ENCODE measurements at regions not wholly inside any gene's neighbourhood (a gene's known extent, or its start where the extent isn't known, plus 50 kb on each side); places are given as distances from the start of the nearest gene placed in this dataset.

- TF ChIP-seq PREB (CRISPR knock-in tag; IDR thresholded peaks at IDR 0.05) (no peak), RAD21 (CRISPR knock-in tag; IDR thresholded peaks at IDR 0.05) (no peak), CTCF (CRISPR knock-in tag; IDR thresholded peaks at IDR 0.05) (no peak), PBX3 (CRISPR knock-in tag; IDR thresholded peaks at IDR 0.05; ENCODE audit: borderline replicate concordance) (no peak), ZFP91 (CRISPR knock-in tag; IDR thresholded peaks at IDR 0.05; ENCODE audit: borderline replicate concordance) (no peak), NFIC (IDR thresholded peaks at IDR 0.05; ENCODE audit: low read length) (no peak)
- TF ChIP-seq, protein P1, sequence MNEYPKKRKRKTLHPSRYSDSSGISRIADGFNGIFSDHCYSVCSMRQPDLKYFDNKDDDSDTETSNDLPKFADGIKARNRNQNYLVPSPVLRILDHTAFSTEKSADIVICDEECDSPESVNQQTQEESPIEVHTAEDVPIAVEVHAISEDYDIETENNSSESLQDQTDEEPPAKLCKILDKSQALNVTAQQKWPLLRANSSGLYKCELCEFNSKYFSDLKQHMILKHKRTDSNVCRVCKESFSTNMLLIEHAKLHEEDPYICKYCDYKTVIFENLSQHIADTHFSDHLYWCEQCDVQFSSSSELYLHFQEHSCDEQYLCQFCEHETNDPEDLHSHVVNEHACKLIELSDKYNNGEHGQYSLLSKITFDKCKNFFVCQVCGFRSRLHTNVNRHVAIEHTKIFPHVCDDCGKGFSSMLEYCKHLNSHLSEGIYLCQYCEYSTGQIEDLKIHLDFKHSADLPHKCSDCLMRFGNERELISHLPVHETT (CRISPR knock-in tag; conservative IDR thresholded peaks at IDR 0.05) = no peak
Measured at GRCh38 chr2:359047-359446, 71.2 kb upstream of the ALKAL2 start.

Data from HepG2 (cell line).